ENCODE measurements at regions not wholly inside any gene's neighbourhood (a gene's known extent, or its start where the extent isn't known, plus 50 kb on each side); places are given as distances from the start of the nearest gene placed in this dataset.
"Not testable (repeated sequence)": the region's sequence is repeated elsewhere in the genome, so short reads cannot be mapped to it uniquely, and the experiment has no call there.

DNA sequence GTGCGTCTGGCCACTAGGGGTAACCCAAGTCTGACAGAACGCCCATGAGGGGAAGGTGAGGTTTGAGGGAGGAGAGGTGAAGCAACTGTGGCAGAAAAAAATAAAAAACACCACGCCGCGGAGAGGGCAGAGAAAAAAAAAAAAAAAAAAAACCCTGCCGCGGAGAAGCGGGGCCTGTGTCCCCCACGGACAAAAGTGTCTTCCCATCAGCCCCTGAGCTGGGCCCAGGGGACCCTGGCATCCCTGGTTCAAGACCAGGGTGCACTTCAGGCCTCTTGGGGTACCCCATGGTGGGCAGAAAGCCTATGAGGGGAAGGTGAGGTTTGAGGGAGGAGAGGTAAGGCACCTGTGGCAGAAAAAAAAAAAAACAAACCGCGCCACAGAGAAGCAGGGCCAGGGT, 191.1 kb downstream of the POTEH start:
- TF ChIP-seq, protein P1, sequence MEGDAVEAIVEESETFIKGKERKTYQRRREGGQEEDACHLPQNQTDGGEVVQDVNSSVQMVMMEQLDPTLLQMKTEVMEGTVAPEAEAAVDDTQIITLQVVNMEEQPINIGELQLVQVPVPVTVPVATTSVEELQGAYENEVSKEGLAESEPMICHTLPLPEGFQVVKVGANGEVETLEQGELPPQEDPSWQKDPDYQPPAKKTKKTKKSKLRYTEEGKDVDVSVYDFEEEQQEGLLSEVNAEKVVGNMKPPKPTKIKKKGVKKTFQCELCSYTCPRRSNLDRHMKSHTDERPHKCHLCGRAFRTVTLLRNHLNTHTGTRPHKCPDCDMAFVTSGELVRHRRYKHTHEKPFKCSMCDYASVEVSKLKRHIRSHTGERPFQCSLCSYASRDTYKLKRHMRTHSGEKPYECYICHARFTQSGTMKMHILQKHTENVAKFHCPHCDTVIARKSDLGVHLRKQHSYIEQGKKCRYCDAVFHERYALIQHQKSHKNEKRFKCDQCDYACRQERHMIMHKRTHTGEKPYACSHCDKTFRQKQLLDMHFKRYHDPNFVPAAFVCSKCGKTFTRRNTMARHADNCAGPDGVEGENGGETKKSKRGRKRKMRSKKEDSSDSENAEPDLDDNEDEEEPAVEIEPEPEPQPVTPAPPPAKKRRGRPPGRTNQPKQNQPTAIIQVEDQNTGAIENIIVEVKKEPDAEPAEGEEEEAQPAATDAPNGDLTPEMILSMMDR (IDR thresholded peaks at IDR 0.05) = not testable (repeated sequence)
- not testable (repeated sequence) for TF ChIP-seq POLR2A (IDR thresholded peaks at IDR 0.05)

Measured in right lobe of liver (tissue), 4 donors.